GM12892 (cell line): ENCODE measurements at regions not wholly inside any gene's neighbourhood (a gene's known extent, or its start where the extent isn't known, plus 50 kb on each side); places are given as distances from the start of the nearest gene placed in this dataset.

Experiments used
- POLR2A ChIP-seq: IDR thresholded peaks from 2 replicates; pipeline ENCODE4 v1.6.1; 2011; ENCODE audit warnings: low read depth, low read length, control low read depth
- POLR2AphosphoS5 ChIP-seq: IDR thresholded peaks from 2 replicates; pipeline ENCODE4 v1.6.1; 2011; ENCODE audit warnings: low read depth, low read length, control low read depth

GRCh38 chr3:113140876-113141275, 70.5 kb upstream of the BOC start:
- TF ChIP-seq POLR2A (no peak), POLR2AphosphoS5 (no peak)
